ENCODE measurements at regions not wholly inside any gene's neighbourhood (a gene's known extent, or its start where the extent isn't known, plus 50 kb on each side); places are given as distances from the start of the nearest gene placed in this dataset.

DNA sequence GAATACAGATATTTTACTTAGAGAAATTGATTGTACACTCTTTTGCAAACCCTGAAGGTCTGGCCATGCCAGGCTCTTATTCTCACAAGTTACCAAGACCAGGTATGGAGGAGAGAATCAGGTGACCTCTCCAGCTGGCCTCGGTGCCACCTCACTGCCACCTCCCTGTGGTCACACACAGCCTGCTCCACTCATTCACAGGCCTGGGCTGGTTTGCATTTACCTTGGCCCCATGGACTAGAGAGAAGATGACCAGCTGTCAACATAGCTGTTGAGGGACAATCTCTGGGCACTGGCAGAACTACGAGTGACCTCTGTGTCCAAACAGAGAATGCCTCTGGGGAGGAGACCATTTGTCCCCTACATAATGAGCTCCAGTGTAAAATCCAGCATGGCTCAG is 291.2 kb upstream of the RUNX1 start:
- TF ChIP-seq, protein P1, sequence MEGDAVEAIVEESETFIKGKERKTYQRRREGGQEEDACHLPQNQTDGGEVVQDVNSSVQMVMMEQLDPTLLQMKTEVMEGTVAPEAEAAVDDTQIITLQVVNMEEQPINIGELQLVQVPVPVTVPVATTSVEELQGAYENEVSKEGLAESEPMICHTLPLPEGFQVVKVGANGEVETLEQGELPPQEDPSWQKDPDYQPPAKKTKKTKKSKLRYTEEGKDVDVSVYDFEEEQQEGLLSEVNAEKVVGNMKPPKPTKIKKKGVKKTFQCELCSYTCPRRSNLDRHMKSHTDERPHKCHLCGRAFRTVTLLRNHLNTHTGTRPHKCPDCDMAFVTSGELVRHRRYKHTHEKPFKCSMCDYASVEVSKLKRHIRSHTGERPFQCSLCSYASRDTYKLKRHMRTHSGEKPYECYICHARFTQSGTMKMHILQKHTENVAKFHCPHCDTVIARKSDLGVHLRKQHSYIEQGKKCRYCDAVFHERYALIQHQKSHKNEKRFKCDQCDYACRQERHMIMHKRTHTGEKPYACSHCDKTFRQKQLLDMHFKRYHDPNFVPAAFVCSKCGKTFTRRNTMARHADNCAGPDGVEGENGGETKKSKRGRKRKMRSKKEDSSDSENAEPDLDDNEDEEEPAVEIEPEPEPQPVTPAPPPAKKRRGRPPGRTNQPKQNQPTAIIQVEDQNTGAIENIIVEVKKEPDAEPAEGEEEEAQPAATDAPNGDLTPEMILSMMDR (IDR thresholded peaks at IDR 0.05) = no peak
- TF ChIP-seq TCF7L2 (IDR thresholded peaks at IDR 0.05; ENCODE audit: low read depth, low read length) = no peak
